ENCODE measurements at regions not wholly inside any gene's neighbourhood (a gene's known extent, or its start where the extent isn't known, plus 50 kb on each side); places are given as distances from the start of the nearest gene placed in this dataset.

GRCh38 chr5:68817632-68818031, 276.2 kb upstream of the SLC30A5 start:
- TF ChIP-seq, protein P1, sequence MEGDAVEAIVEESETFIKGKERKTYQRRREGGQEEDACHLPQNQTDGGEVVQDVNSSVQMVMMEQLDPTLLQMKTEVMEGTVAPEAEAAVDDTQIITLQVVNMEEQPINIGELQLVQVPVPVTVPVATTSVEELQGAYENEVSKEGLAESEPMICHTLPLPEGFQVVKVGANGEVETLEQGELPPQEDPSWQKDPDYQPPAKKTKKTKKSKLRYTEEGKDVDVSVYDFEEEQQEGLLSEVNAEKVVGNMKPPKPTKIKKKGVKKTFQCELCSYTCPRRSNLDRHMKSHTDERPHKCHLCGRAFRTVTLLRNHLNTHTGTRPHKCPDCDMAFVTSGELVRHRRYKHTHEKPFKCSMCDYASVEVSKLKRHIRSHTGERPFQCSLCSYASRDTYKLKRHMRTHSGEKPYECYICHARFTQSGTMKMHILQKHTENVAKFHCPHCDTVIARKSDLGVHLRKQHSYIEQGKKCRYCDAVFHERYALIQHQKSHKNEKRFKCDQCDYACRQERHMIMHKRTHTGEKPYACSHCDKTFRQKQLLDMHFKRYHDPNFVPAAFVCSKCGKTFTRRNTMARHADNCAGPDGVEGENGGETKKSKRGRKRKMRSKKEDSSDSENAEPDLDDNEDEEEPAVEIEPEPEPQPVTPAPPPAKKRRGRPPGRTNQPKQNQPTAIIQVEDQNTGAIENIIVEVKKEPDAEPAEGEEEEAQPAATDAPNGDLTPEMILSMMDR (IDR thresholded peaks at IDR 0.05; ENCODE audit: low read depth, low read length) = no peak
- Histone ChIP-seq H3K27ac (no peak overlapping the region), H3K36me3 (no peaks in the 10 kb centered on the region), H3K4me3 (ENCODE audit: low read depth, low read length) (no peak overlapping the region), H3K9me3 (ENCODE audit: severe bottlenecking) (no peaks in the 10 kb centered on the region), H3K27me3 (ENCODE audit: insufficient read depth, low read depth, severe bottlenecking) (no peaks in the 10 kb centered on the region)
- DNase-seq = no peak

- no peak for DNase-seq
- no peaks in the 10 kb centered on the region for H3K27me3 ChIP-seq (ENCODE audit: insufficient read depth, low read depth, severe bottlenecking)
Measured at GRCh38 chr5:68818057-68818695, 275.6 kb upstream of the SLC30A5 start.

DNA sequence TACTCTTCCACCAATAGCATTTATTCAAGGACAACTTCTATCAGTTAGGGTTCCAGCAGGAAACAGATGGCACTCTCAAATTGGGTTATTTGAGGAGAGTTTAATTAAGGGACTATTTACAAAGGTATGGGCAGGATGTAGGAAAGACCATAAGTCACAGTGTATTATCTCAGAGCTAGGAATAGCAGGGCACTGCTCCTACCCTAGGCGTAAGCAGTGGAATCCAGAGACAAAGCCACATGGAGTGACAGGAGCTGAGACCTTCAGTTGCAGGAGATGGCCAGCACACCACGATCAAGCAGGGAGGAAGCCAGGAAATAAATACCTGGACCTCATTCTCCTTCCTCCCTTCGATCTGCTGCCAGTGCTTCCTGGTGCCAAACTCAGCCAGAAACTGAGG, 274.9 kb upstream of the SLC30A5 start:
- no peak for DNase-seq
- TF ChIP-seq, protein P1 (IDR thresholded peaks at IDR 0.05; ENCODE audit: low read depth, low read length) = no peak
- H3K9me3 ChIP-seq (ENCODE audit: severe bottlenecking) = no peaks in the 10 kb centered on the region
- H3K4me3 ChIP-seq (ENCODE audit: low read depth, low read length) = no peak overlapping the region
- H3K27me3 ChIP-seq (ENCODE audit: insufficient read depth, low read depth, severe bottlenecking) = no peaks in the 10 kb centered on the region
- H3K27ac ChIP-seq = no peak overlapping the region
- H3K36me3 ChIP-seq = no peaks in the 10 kb centered on the region

More at GRCh38 chr5:68818057-68818695, 275.6 kb upstream of the SLC30A5 start:
- no peaks in the 10 kb centered on the region for H3K36me3 ChIP-seq
- no peaks in the 10 kb centered on the region for H3K9me3 ChIP-seq (ENCODE audit: severe bottlenecking)
- H3K27ac ChIP-seq = no peak overlapping the region
- H3K4me3 ChIP-seq (ENCODE audit: low read depth, low read length) = no peak overlapping the region
- TF ChIP-seq, protein P1 (IDR thresholded peaks at IDR 0.05; ENCODE audit: low read depth, low read length) = no peak

- Histone ChIP-seq H3K27ac (no peak overlapping the region), H3K9me3 (ENCODE audit: severe bottlenecking) (no peaks in the 10 kb centered on the region), H3K27me3 (ENCODE audit: insufficient read depth, low read depth, severe bottlenecking) (no peaks in the 10 kb centered on the region), H3K4me3 (ENCODE audit: low read depth, low read length) (no peak overlapping the region), H3K36me3 (no peaks in the 10 kb centered on the region)
- TF ChIP-seq, protein P1 (IDR thresholded peaks at IDR 0.05; ENCODE audit: low read depth, low read length) = no peak
- no peak for DNase-seq
Measured at GRCh38 chr5:68821056-68821455, 272.8 kb upstream of the SLC30A5 start.

GRCh38 chr5:68822796-68823195, 271.0 kb upstream of the SLC30A5 start:
- TF ChIP-seq, protein P1 (IDR thresholded peaks at IDR 0.05; ENCODE audit: low read depth, low read length) = no peak
- Histone ChIP-seq H3K27me3 (ENCODE audit: insufficient read depth, low read depth, severe bottlenecking) (no peaks in the 10 kb centered on the region), H3K36me3 (no peaks in the 10 kb centered on the region), H3K4me3 (ENCODE audit: low read depth, low read length) (no peak overlapping the region), H3K27ac (no peak overlapping the region), H3K9me3 (ENCODE audit: severe bottlenecking) (no peaks in the 10 kb centered on the region)
- no peak for DNase-seq

DNA sequence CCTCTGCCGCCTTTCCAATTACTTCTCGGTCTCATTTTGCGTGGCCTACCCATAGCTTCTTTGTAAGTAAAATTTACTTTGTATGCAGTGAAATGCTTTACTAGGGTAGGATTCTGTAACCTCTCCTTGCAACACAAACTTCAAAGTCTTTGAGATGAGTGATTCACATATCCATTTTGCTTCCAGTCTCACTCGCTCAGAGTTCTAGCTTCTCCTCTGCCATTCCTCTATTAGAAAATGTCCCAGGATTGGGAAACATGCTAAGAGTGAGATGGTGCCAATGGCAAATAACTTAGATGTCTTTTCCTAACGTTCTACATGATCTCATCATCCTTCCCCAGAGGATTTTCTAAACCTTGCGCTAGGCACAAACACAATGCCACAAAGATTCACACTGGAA, 270.5 kb upstream of the SLC30A5 start:
- H3K9me3 ChIP-seq (ENCODE audit: severe bottlenecking) = no peaks in the 10 kb centered on the region
- no peak for DNase-seq
- no peaks in the 10 kb centered on the region for H3K27me3 ChIP-seq (ENCODE audit: insufficient read depth, low read depth, severe bottlenecking)
- no peak overlapping the region for H3K4me3 ChIP-seq (ENCODE audit: low read depth, low read length)
- H3K36me3 ChIP-seq = no peaks in the 10 kb centered on the region
- TF ChIP-seq, protein P1 (IDR thresholded peaks at IDR 0.05; ENCODE audit: low read depth, low read length) = no peak
- H3K27ac ChIP-seq = no peak overlapping the region
